DND-41 (cell line): ENCODE measurements at regions not wholly inside any gene's neighbourhood (a gene's known extent, or its start where the extent isn't known, plus 50 kb on each side); places are given as distances from the start of the nearest gene placed in this dataset.

Experiments
- CTCF ChIP-seq: IDR thresholded peaks from 2 replicates; pipeline ENCODE4 v1.5.1; 2012; ENCODE audit warnings: borderline replicate concordance, low read length, moderate library complexity, mild to moderate bottlenecking; ENCODE audit not compliant: poor library complexity, severe bottlenecking; ENCODE audit errors: extremely low read depth
- EZH2 ChIP-seq: IDR thresholded peaks from 3 replicates; pipeline ENCODE4 v1.6.1; 2012; ENCODE audit warnings: borderline replicate concordance, low read depth, mild to moderate bottlenecking, moderate library complexity, low read length, inconsistent platforms; ENCODE audit not compliant: severe bottlenecking

DNA sequence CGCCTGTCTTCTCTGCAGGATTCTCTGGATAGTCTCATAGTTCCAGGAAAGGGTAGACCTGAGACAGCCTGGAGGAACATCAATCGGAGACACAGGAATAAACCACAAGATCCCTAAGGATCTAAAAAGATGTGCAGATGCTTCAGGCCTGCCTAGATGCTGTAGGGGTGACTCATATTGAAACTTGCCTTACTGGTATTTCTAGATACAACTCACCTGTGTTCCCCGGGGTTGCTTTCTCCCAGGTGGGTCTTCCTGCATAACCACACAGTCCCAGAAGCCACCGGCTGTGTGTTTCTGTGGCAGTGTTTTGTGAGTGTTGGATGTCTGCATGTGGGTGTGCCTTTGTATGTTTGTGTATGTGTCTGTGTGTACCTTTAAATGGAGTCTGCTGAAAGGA is 719.0 kb upstream of the TSPY4 start:
- TF ChIP-seq CTCF = no peak
- TF ChIP-seq EZH2 = no peak
